HG03342 (cell line): ENCODE measurements at regions not wholly inside any gene's neighbourhood (a gene's known extent, or its start where the extent isn't known, plus 50 kb on each side); places are given as distances from the start of the nearest gene placed in this dataset.

Experiments used
- ATAC-seq: cut with Tn5 transposase; IDR thresholded peaks from one replicate; pipeline ENCODE4 v1.9.1; 2021; ENCODE audit warnings: mild to moderate bottlenecking, moderate library complexity; ENCODE audit not compliant: unreplicated experiment

GRCh38 chr5:135236228-135236907, 162.7 kb downstream of the MACROH2A1 start:
- ATAC-seq = no peak

GRCh38 chr5:135235551-135236227, 163.3 kb downstream of the MACROH2A1 start:
- ATAC-seq = no peak

GRCh38 chr5:135234666-135235401, 164.2 kb downstream of the MACROH2A1 start:
- no peak for ATAC-seq

GRCh38 chr5:135234242-135234641, 164.8 kb downstream of the MACROH2A1 start:
- ATAC-seq = no peak

GRCh38 chr5:135233477-135233876, 165.6 kb downstream of the MACROH2A1 start:
- ATAC-seq = no peak

- ATAC-seq = no peak
Measured at GRCh38 chr5:135232958-135233357, 166.1 kb downstream of the MACROH2A1 start.

- ATAC-seq = no peak
Measured at GRCh38 chr5:135231289-135231688, 167.7 kb downstream of the MACROH2A1 start.

- no peak for ATAC-seq
Measured at GRCh38 chr5:135230251-135230925, 168.6 kb downstream of the MACROH2A1 start.

GRCh38 chr5:135229679-135230132, 169.3 kb downstream of the MACROH2A1 start:
- ATAC-seq = no peak

- no peak for ATAC-seq
Measured at GRCh38 chr5:135229122-135229521, 169.9 kb downstream of the MACROH2A1 start.

- ATAC-seq = no peak
Measured at GRCh38 chr5:135228222-135228621, 170.8 kb downstream of the MACROH2A1 start.

- no peak for ATAC-seq
Measured at GRCh38 chr5:135227064-135228022, 171.7 kb downstream of the MACROH2A1 start.

GRCh38 chr5:135225856-135226560, 173.0 kb downstream of the MACROH2A1 start:
- ATAC-seq = no peak

GRCh38 chr5:135223891-135224625, 175.0 kb downstream of the MACROH2A1 start:
- no peak for ATAC-seq

- no peak for ATAC-seq
Measured at GRCh38 chr5:135223404-135223803, 175.6 kb downstream of the MACROH2A1 start.

- ATAC-seq = no peak
Measured at GRCh38 chr5:135222771-135223170, 176.3 kb downstream of the MACROH2A1 start.

- ATAC-seq = no peak
Measured at GRCh38 chr5:135222171-135222681, 176.8 kb downstream of the MACROH2A1 start.

GRCh38 chr5:135221696-135222095, 177.3 kb downstream of the MACROH2A1 start:
- ATAC-seq = no peak

- no peak for ATAC-seq
Measured at GRCh38 chr5:135221187-135221473, 177.9 kb downstream of the MACROH2A1 start.
